Stimulated activated CD8-positive, alpha-beta memory T cell treated with anti-CD3 and anti-CD28 coated beads, Interleukin-12 subunit alpha, Interleukin-12 subunit beta, amount 100 ng/mL, for 4 hours (primary cell): ENCODE measurements at regions not wholly inside any gene's neighbourhood (a gene's known extent, or its start where the extent isn't known, plus 50 kb on each side); places are given as distances from the start of the nearest gene placed in this dataset.
A peak's percentile ranks its signal among the peaks of the same experiment; 100 is the strongest.
"Not testable (repeated sequence)": the region's sequence is repeated elsewhere in the genome, so short reads cannot be mapped to it uniquely, and the experiment has no call there.

ENCODE experiments used
- DNase-seq: peaks from one replicate; pipeline ENCODE4 v3.0.0-alpha.2; 2020; ENCODE audit warnings: low read depth

DNA sequence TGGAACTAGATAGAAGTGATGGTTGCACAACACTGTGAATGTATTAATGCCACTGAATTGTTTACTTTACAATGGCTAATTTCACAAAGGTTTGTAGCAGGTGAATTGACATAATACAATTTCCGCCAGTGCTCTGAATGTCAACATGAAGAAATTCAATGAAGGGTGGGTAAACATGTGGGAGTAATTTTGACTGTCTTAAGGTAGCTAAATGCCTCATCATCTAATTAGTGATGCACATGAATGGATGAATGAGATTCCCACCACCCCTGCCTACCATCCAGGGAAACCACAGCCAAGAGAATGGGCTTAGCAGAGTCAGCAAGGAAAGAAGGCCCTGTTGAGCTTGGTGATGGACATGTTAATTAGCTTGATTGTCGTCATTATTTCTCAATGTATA is 275.3 kb downstream of the ALDH8A1 start:
- DNase-seq = no peak

DNA sequence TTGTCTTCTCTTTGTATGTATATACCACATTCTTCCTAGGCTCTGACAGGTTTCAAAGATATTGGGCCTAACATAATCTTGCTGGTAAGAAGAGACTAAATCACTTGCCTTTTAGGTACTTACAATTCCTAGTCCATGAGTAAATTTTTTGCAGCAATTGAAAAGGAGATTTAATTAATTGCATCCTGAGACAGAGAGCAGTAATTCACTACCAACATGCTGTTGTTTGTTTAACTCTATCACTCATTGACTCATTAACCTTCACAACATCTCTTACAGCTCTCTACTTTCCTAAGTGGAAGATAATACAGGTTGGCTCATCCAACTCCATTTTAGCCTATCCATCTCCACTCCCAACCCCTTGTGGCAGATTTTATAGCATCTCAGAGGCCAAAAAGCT is 280.4 kb downstream of the ALDH8A1 start:
- no peak for DNase-seq

DNA sequence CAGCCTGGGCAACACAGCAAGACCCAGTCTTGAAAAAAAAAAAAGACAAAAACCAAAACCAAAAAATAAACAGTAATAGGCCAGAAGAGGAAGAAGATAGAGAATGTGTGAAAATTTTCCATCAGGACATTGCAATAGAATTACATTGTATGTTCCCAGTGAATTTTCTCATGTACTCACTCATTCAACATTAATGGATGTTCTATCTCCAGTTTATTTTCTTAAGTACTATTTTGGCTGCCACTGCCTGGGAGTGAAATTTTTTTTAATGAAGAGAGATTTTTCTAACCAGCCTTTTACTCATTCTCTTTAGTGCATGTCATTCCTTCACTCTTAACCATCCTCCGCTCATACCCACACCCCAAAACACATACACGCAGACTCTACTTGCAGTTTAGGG is 282.8 kb downstream of the ALDH8A1 start:
- DNase-seq = no peak

DNA sequence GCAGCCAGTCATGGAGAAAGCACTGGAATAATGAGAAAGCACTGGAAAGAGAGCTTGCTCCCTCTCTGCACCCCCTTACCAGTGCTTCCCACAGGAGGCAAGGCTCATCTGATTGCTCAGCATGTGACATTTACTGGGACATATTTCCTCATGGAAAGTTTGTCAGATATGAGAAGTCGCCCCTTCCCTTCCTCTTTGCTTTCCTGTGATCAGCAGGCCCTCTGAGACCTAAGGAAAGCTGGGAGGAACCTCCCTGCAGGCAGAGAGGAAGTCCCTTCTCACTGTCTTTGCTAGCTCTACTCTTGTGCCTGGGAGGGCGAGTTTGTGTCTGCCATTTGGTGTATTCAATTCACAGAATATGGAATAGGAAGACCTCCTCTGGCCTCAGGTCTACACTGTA is 283.8 kb downstream of the ALDH8A1 start:
- DNase-seq = no peak

DNA sequence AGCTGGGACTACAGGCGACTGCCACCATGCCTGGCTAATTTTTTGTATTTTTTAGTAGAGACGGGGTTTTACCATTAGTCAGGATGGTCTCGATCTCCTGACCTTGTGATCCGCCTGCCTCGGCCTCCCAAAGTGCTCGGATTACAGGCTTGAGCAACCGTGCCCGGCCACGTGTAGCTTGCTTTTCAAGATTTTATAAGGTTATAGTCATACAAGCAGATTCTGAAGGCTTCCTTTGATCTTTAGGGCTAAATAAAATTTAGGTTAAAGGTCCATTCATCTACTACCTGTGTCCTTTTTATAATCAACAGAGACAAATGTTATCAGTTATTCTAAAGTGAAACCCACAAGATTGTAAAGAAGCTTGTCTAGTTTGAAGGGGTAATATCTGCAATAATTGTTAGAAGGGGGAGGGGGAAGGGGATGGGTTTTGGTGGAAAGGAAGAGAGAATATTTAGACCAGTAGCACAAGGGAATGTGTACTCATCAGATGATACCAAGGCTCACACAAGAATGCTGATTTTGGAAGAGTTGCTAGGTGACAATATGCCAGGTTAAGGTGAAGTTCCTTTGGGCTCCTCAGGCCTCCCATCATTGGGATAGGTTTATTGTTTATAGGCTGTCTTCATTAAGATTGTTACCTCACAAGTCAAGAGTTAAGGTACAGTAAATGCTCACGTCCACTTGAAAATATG is 284.7 kb downstream of the ALDH8A1 start:
- DNase-seq = no peak

DNA sequence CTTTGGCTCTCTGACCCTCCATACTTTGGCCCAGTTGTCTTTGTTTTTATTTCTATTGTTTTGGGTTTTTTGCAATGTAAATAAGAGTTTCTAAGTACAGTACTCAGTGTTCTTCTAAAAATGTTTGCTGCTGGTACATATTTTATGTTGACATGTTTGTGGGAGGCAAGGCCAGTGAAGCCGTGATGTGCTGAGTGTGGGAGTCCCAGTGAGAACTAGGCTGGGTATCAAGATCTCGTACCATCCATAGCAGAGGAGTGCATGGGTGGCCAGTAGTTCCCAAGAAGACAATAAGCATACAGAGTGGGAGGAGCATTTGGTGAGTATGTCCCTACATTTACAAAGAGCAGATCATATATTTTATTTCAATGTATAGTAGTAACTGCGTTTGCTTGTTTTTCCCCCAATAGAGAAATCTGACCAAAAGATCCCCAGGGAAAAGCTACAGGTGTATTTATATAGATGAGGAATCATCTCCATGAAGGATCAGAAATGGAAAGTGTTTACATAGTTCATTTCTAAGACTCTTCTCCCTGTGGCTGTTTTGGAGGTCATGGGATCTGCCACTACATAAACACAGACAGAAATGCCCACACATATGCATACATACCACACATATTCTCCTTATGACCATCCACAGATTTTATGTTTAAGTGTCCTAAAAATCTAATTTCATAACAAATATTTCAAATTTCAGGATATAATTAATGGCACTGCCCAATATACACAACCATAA is 285.9 kb downstream of the ALDH8A1 start:
- no peak for DNase-seq

DNA sequence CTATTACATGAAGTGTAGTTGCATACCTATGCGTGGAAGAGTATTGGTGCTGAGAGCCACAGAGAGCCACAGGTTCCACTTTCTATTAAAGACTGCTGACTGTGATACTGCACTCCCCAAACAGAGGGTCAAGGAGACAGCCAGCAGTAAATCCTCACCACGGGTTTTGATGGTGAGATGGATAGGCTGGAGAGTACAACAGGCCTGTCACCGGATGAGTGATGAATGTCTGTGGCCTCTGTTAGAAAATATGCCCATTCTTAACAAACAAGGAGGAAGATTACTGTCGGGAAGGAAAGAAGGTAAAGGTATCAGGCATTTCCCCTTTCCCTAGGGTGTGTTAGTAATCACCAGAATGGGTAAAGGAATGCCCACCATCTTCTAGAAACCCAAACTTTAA is 286.5 kb downstream of the ALDH8A1 start:
- DNase-seq = no peak

DNA sequence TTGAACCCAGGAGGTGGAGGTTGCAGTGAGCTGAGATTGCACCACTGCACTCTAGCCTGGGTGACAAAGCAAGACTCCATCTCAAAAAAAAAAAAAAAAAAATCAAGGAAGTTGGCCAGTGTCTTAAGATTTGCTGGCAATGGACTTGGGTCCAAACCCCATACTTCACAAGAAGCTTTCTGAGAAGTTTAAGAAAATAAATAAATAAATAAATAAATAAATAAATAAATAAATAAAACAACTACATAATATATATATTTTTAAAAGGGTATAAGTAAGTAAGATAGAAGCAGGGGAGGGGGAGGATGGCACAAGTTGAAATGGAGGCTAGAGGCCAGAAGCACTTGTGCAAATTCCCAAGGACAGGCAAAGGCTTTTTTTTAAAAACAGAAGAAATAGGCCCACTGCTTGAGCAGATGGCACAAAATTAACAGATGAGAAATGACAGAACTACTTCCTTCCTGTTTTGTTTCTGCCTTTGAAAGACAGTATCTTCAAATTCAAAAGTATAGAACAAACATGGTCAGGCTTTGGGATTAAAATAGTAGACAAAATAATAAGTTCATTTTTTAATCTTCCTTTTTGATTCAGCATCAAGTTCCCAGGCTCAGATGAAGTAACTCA is 287.7 kb downstream of the ALDH8A1 start:
- DNase-seq = no peak

DNA sequence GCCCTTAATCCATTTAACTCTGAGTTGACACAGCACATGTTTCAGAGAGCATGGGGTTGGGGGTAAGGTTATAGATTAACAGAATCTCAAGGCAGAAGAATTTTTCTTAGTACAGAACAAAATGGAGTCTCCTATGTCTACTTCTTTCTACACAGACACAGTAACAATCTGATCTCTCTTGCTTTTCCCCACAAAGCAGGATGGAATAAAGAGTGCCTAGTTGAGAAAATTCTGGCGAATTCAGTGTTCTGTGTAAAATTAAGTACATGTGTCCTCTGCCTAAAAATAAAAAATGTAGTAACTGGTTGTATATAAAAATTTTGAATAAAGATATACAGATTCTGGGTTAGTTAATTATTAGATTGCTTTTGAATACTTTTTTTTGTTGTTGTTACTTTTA is 290.0 kb downstream of the ALDH8A1 start:
- not testable (repeated sequence) for DNase-seq

DNA sequence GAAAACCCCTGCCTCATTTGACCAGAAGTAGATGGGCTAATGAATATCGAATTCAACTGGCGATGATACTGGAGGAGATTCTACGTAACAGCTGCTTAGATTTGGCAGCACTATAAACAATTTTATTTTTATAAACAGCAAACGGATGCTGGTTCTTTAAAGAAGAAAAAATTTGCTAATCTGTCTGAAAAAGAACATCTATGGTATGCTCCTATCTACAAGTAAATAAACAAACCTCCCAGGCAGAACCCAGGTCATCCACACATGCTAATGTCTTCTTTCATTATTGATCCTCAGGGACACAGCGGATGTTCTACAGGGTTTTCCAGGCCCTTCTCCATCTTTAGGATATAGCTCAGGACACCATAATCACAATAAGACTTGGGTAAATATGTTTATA is 291.3 kb downstream of the ALDH8A1 start:
- DNase-seq = no peak

DNA sequence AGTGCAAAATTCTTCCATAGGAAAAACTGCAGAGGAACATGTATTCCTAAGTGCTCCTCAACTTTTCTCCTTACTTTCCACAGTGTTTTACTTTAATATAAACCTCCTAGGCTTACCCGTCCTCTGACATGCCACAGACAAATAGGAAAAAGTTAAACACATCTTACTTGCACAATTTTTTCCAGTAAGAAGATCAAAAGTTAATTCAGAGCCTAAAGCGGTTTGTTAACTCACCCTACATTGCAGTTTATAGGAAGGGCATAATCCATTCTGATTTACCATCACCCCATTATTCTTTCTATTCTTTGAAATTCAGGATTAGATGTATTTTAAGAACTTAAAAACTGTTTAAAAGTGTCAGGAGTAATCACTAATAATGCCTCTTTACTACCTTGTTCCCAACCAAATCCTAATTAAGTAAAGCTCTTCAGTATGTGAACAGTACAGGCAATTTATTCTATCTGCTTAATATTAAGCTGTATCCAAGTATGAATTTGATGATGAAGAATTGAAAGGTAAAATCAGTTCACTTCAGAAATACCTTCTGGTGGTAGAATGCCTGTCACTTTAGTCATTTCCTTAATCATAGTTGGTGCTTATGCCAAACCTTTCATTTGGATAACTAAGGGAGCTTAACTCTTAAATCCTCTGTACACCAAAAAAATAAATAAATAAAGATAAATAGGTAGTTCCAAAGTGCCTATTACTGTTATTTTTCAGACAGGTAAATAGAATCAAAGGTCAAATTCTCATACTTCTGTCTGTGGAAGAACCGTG is 292.0 kb downstream of the ALDH8A1 start:
- DNase-seq = no peak

DNA sequence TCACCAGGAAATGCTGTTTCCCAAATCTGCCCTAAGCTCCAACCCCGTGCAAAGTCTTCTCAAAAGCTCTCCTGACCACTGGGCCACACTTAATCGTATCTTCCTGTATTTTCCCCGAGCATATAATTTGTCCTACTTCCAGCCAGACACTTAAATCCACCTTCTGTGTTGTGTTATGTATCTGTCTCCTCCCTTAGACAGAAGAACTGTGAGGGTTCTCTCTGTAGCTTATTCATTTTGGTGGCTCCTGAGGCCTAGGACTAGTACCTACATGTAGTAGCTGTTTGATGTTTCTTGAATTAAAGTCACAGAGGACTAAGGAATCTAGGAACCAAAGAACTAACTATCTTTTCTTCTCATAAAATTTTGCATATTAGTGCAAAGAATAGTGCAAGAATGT is 292.6 kb downstream of the ALDH8A1 start:
- DNase-seq = no peak

DNA sequence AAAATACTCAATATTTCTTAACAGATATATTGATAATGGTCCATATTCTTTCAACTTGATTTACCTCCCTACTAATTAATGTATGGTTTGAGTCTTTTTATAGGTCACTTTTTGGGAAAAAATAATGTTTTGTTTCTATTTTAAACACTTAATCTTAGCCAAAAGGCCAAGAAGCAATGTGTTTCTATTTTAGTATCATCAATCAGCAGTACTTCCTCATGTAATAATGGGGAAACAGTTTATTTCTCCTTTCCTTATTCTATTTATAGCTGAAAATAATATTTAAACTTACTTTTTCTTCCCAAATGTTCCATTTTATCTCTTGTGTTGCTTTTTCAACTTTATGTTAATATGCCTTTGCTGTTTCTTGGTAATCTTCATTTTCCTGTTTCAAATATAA is 295.1 kb downstream of the ALDH8A1 start:
- no peak for DNase-seq

DNA sequence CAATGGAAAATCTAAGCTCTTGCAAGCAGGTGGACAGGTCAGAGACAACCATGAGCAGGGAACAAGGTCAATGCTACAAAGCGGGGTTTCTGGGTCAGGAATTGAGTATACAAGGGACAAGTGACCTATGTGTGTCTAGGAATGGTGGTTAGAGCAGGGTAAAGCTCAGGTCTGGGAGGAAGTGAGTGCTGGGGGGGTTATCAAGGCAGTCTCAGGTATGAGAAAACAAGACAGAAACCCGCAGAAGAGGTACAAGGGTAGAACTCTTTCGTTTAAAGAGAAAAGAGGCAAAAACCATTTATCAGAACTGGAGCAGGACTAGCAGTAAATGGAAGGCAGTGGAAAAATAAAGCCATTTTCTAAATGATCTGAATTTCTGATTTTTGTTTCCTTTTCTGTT is 298.4 kb downstream of the ALDH8A1 start:
- no peak for DNase-seq

DNA sequence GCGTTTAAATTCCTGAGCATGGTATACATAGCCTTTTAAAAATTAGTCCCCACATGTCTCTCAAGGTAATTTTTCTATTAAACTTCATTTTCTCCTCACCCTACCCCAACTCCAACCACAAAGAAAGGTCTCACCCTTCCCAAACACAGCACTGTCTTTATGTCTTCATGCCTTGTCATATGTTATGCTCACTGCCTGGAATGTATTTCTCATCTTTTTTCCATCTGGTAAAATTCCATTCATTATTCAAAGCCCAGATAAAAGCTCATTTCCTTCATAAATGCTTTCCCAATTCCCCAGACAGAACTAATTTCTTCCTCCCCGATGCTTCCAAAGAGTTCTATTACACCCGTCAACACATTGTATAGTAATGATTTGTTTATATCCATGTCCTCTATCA is 302.0 kb downstream of the ALDH8A1 start:
- no peak for DNase-seq

DNA sequence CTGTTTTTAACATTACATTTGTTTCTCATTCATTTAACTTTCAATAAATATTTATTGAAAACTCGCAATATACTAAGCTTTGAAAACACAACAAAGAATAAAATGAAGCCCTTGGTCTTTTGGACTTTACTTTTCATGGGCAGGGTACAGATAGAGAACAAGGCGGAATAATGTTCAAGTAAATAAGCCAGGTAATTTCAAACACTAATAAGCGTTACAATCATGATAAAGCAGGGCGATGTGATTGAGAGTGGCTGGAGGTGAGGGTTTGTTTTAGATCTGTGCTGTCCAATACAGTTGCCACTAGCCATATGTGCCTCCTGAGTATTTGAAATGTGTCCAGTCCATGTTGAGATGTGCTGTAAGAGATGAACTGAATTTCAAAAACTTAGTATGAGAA is 307.1 kb downstream of the ALDH8A1 start:
- no peak for DNase-seq

DNA sequence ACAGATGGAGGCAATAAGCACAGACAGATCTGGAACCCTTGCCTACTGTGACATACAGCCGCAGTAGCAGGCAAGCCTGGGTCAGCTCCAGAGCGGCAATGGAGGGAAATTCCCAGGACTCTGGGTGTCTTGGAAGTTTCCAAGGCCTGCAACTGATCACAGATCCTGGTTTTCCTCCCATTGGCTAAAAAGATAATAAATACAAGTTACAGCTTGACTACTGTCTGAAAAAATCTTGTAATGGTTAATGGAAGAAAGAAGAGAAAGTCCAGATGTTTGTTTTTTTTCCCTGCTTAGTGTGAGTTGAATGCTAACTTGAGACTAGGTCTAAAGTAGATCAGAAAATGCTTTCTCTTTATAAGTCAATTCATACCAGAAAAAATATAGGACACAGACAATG is 307.6 kb downstream of the ALDH8A1 start:
- DNase-seq = no peak

DNA sequence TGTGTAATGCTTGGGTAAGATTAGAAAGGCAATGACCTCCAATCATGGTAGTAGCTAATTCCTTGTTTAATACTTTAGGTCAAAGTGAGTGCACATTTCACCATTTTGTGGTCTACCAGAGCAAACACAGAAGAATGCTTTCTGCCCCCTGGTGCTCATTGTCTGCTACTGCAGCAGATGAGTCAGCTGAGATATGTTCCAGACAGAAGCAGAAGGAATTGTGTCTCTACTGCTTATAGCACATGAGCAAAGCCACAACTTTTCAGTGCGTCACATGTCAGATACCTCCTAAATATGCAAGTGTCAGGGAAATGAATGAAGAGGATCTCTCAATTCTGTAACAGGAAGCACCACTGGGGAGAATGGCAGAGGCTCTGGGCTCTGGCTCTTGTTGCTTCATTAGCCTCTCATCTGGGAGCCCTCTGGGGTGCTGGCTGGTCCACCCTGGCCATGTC is 308.9 kb downstream of the ALDH8A1 start:
- DNase-seq = peak; percentile 54

DNA sequence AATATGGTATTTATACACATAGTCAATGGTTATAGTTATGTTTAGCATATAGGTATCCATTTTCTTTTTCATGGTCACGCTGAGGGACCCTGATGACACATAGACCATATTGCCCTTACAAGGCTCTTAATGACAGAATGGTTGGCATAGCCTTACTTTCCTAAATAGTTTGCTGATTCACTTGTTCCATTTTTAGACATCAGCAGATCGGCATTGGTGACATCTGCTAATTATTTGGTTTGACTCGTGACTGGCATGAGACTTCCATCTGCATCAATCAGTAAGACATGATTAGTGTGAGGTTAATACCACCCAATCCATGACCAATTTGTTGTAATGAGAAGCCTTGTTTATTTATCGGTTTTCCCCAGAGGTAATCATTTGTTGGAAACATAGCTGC is 309.7 kb downstream of the ALDH8A1 start:
- DNase-seq = no peak

DNA sequence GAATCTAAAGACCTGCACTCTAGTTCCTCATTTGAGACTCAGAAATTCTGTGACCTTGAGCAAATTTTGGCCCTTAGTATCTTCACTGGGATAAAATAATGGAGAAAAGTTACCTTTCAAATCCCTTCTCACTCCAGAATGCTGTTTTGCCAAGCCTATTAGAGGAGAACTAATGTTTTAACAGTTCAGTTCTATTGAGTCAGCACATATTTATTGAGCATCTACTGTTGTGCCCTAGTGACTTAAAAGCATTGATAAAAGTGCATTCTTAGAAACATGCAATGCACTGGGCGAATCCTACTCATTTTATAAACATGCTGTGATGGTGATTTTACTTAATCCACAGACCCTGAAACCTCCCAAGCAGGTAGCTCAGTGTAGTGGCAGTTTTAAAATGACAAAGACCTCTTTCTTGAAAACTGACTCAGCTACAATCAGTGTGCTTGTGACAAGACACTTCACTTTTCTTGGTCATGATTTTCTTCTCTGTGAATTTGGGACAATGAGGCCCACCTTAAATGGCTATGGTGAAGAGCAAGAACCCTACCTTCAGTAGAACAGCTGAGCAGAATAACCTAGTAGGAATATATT is 312.0 kb downstream of the ALDH8A1 start:
- no peak for DNase-seq

DNA sequence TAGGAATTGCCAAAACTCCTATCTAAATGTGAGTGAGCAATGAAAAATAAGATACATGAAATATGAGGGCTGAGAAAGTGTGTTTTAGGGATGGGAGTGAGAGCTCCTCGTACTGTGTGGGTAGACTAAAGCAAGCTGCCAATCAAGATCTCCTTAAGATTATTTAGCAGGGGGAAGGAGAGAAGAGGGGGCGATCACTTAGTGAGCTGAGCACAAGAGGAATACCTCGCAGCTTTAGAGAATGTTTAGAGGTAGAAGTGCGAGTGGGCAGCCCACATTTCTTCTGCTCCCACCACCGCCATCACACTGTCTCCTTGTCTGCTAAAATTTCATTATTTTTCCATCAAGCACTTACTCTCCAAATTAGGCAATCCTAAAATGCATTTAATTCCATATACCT is 312.6 kb downstream of the ALDH8A1 start:
- no peak for DNase-seq

DNA sequence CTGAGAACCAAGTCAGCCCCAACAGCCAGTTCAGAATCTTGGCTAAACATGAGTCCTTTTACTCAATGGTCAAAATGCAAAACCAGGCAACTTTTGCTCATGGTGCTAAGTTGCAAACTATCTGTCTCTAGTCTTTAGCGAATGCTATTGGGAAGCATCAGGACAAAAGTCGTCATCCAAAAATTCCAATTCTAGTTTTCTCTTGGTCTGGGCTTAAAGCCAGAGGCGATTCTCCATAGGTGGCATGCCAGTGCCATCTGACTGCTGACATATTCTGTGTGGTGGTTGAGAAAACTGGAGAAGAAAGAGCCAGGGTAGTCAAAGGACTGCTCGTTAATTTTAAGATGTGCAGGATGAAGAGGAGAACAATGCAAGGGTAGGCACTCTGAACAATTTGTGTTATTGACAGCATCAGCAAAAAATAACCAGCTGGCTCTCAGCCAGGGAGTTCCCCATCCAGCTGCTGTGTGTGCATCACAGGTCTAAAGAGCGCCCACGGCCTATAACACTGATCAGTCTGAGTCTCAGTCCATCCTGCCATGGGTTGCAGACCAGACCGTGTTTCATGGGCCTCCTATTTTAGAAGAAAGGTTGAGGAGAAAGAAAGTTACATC is 313.6 kb downstream of the ALDH8A1 start:
- no peak for DNase-seq
